SH-SY5Y (cell line): ENCODE measurements at regions not wholly inside any gene's neighbourhood (a gene's known extent, or its start where the extent isn't known, plus 50 kb on each side); places are given as distances from the start of the nearest gene placed in this dataset.

Experiments used
- GATA2 ChIP-seq: IDR thresholded peaks from 2 replicates; pipeline ENCODE4 v1.6.1; 2011; ENCODE audit warnings: mild to moderate bottlenecking, low read depth, low read length
- GATA3 ChIP-seq: IDR thresholded peaks from 2 replicates; pipeline ENCODE4 v1.6.1; 2011; ENCODE audit warnings: low read depth, mild to moderate bottlenecking, low read length, moderate library complexity

- TF ChIP-seq GATA2 (no peak), GATA3 (no peak)
These were observed 384.3 kb downstream of the CDC5L start for GRCh38 chr6:44771647-44772415.
